ENCODE measurements at regions not wholly inside any gene's neighbourhood (a gene's known extent, or its start where the extent isn't known, plus 50 kb on each side); places are given as distances from the start of the nearest gene placed in this dataset.

- no peak for DNase-seq (ENCODE audit: low read depth)
- no peak for TF ChIP-seq CTCF (IDR thresholded peaks at IDR 0.05; ENCODE audit: insufficient read depth, low read length)
- H3K4me3 ChIP-seq (ENCODE audit: low read depth, low read length), result no peak overlapping the region
Observed at GRCh38 chr2:129912871-129913694, 66.4 kb upstream of the RAB6C start.

GRCh38 chr2:129913695-129914495 lies 65.6 kb upstream of the RAB6C start:
- DNase-seq (ENCODE audit: low read depth), result no peak
- no peak for TF ChIP-seq CTCF (IDR thresholded peaks at IDR 0.05; ENCODE audit: insufficient read depth, low read length)

GRCh38 chr2:129914538-129915302 lies 64.7 kb upstream of the RAB6C start:
- no peak for TF ChIP-seq CTCF (IDR thresholded peaks at IDR 0.05; ENCODE audit: insufficient read depth, low read length)
- no peak overlapping the region for H3K4me3 ChIP-seq (ENCODE audit: low read depth, low read length)
- no peak for DNase-seq (ENCODE audit: low read depth)

More at GRCh38 chr2:129913695-129914495, 65.6 kb upstream of the RAB6C start:
- H3K4me3 ChIP-seq (ENCODE audit: low read depth, low read length), result no peak overlapping the region

- H3K4me3 ChIP-seq (ENCODE audit: low read depth, low read length), result no peak overlapping the region
- DNase-seq (ENCODE audit: low read depth), result no peak
- no peak for TF ChIP-seq CTCF (IDR thresholded peaks at IDR 0.05; ENCODE audit: insufficient read depth, low read length)
Observed at GRCh38 chr2:129915303-129915840, 64.1 kb upstream of the RAB6C start.

- DNase-seq (ENCODE audit: low read depth), result no peak
- TF ChIP-seq CTCF (IDR thresholded peaks at IDR 0.05; ENCODE audit: insufficient read depth, low read length), result no peak
- no peak overlapping the region for H3K4me3 ChIP-seq (ENCODE audit: low read depth, low read length)
Observed at GRCh38 chr2:129918604-129919003, 60.9 kb upstream of the RAB6C start.

GRCh38 chr2:129922571-129923264 lies 56.7 kb upstream of the RAB6C start:
- no peak for TF ChIP-seq CTCF (IDR thresholded peaks at IDR 0.05; ENCODE audit: insufficient read depth, low read length)
- no peak for DNase-seq (ENCODE audit: low read depth)
- no peak overlapping the region for H3K4me3 ChIP-seq (ENCODE audit: low read depth, low read length)

Measured in fibroblast of the aortic adventitia (primary cell).